Mesenchymal stem cell (in vitro differentiated cells and primary cell): ENCODE measurements at regions not wholly inside any gene's neighbourhood (a gene's known extent, or its start where the extent isn't known, plus 50 kb on each side); places are given as distances from the start of the nearest gene placed in this dataset.
A peak's percentile ranks its signal among the peaks of the same experiment; 100 is the strongest.

Source experiments
- DNase-seq: peaks from one replicate; pipeline ENCODE4 v3.0.0-alpha.2; 2013
- H2AFZ ChIP-seq: one replicate; pipeline ENCODE4 v1.6.1; 2013; ENCODE audit warnings: low read depth, mild to moderate bottlenecking, control low read depth, inconsistent platforms, low read length, moderate library complexity
- H2AK5ac ChIP-seq: 2 replicates; pipeline ENCODE4 v1.6.1; 2013; ENCODE audit warnings: low read length, moderate library complexity, mild to moderate bottlenecking, inconsistent platforms; ENCODE audit not compliant: severe bottlenecking
- H2BK120ac ChIP-seq: one replicate; pipeline ENCODE4 v1.6.1; 2013; ENCODE audit warnings: low read depth, mild to moderate bottlenecking, inconsistent platforms, low read length, moderate library complexity
- H2BK12ac ChIP-seq, 2 experiments: one replicate each; pipeline ENCODE4 v1.6.1; 2013; ENCODE audit warnings: inconsistent platforms in 2 of 2, low read length in 2 of 2, mild to moderate bottlenecking in 2 of 2, moderate library complexity in 2 of 2, control low read depth in 1 of 2
- H2BK15ac ChIP-seq: one replicate; pipeline ENCODE4 v1.6.1; 2013; ENCODE audit warnings: mild to moderate bottlenecking, low read depth, inconsistent platforms; ENCODE audit not compliant: poor library complexity, severe bottlenecking
- H2BK5ac ChIP-seq: 2 replicates; pipeline ENCODE4 v1.6.1; 2013; ENCODE audit warnings: low read depth, mild to moderate bottlenecking, low read length, control low read depth, inconsistent platforms; ENCODE audit not compliant: poor library complexity, severe bottlenecking
- H3K14ac ChIP-seq, 2 experiments: one replicate each; pipeline ENCODE4 v1.6.1; 2013; ENCODE audit warnings: inconsistent platforms in 2 of 2, low read length in 2 of 2, control low read depth in 1 of 2, mild to moderate bottlenecking in 1 of 2, moderate library complexity in 1 of 2
- H3K18ac ChIP-seq, 2 experiments: one replicate each; pipeline ENCODE4 v1.6.1; 2013; ENCODE audit warnings: inconsistent platforms in 2 of 2, low read length in 2 of 2, control low read depth in 1 of 2, low read depth in 1 of 2, mild to moderate bottlenecking in 1 of 2
- H3K23ac ChIP-seq, 2 experiments: one replicate each; pipeline ENCODE4 v1.6.1; 2013; ENCODE audit warnings: inconsistent platforms in 2 of 2, low read length in 2 of 2, mild to moderate bottlenecking in 2 of 2, moderate library complexity in 2 of 2, control low read depth in 1 of 2
- H3K27ac ChIP-seq: 2 replicates; pipeline ENCODE4 v1.5.1; 2013; ENCODE audit warnings: mild to moderate bottlenecking, moderate library complexity, low read length, control low read depth, inconsistent platforms; ENCODE audit not compliant: poor library complexity, severe bottlenecking
- H3K27me3 ChIP-seq, 2 experiments: 2 replicates each; pipeline versions ENCODE4 v1.6.1 to v1.7.0; 2013; ENCODE audit warnings: low read length in 2 of 2, mild to moderate bottlenecking in 2 of 2, moderate library complexity in 2 of 2, control low read depth in 1 of 2, inconsistent platforms in 1 of 2; ENCODE audit not compliant: control insufficient read depth in 1 of 2, insufficient read depth in 1 of 2
- H3K36me3 ChIP-seq, 2 experiments: 2 replicates each; pipeline versions ENCODE4 v1.6.1 to v1.7.0; 2013; ENCODE audit warnings: low read length in 2 of 2, control low read depth in 1 of 2, inconsistent platforms in 1 of 2, low read depth in 1 of 2, mild to moderate bottlenecking in 1 of 2; ENCODE audit not compliant: insufficient read depth in 2 of 2, control insufficient read depth in 1 of 2
- H3K4ac ChIP-seq, 2 experiments: one replicate each; pipeline ENCODE4 v1.6.1; 2013; ENCODE audit warnings: inconsistent platforms in 2 of 2, low read length in 2 of 2, mild to moderate bottlenecking in 2 of 2, moderate library complexity in 2 of 2, control low read depth in 1 of 2, low read depth in 1 of 2
- H3K4me1 ChIP-seq: 2 replicates; pipeline ENCODE4 v1.6.1; 2013; ENCODE audit warnings: low read depth, low read length, control low read depth; ENCODE audit not compliant: control insufficient read depth, insufficient read depth
- H3K4me2 ChIP-seq: 2 replicates; pipeline ENCODE4 v1.6.1; 2013; ENCODE audit warnings: low read length, mild to moderate bottlenecking, inconsistent platforms; ENCODE audit not compliant: poor library complexity, severe bottlenecking
- H3K4me3 ChIP-seq, 2 experiments: 2 replicates each; pipeline versions ENCODE4 v1.5.1 to v1.7.0; 2013; ENCODE audit warnings: low read length in 2 of 2, mild to moderate bottlenecking in 2 of 2, control low read depth in 1 of 2, low read depth in 1 of 2; ENCODE audit not compliant: insufficient read depth in 1 of 2
- H3K79me1 ChIP-seq: replicated peaks from 2 replicates; pipeline ENCODE4 v1.6.1; 2013; ENCODE audit warnings: mild to moderate bottlenecking, control low read depth, low read length, inconsistent platforms; ENCODE audit not compliant: poor library complexity, severe bottlenecking
- H3K9ac ChIP-seq: 2 replicates; pipeline ENCODE4 v1.7.0; 2013; ENCODE audit warnings: mild to moderate bottlenecking, low read length, moderate library complexity
- H3K9me3 ChIP-seq: 2 replicates; pipeline ENCODE4 v1.7.0; 2013; ENCODE audit warnings: mild to moderate bottlenecking, low read length; ENCODE audit not compliant: control insufficient read depth
- H4K8ac ChIP-seq: one replicate; pipeline ENCODE4 v1.6.1; 2013; ENCODE audit warnings: inconsistent platforms, mild to moderate bottlenecking, low read length, moderate library complexity
- H4K91ac ChIP-seq: one replicate; pipeline ENCODE4 v1.6.1; 2013; ENCODE audit warnings: mild to moderate bottlenecking, low read length, inconsistent platforms
- WGBS: methylation state at CpG from one replicate; pipeline ENCODE4 v1.1.7; 2013; ENCODE audit warnings: mixed read lengths; 5-methylcytosine and 5-hydroxymethylcytosine counted together

DNA sequence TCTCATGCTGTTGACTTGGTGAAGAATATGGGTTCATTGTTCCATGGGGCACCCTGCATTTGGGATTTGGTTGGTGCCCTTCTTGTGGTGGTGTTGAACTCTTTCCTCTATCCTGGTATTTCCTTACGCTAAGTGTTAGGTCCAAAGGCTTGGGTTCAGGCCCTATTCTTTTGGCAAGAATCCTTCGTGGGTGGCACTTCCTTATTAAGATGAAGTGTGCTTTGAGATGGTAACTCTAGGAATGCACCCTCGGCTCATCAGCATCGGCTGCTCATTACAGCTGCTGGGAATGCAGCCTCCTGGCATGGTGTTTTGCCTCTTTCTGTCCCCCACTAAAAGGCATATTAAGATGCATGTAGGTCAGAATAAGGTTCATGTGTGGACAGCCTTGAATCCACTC, 380.7 kb downstream of the RPS24 start:
- no peak overlapping the region for H2AFZ ChIP-seq
- no peak overlapping the region for H3K9ac ChIP-seq
- DNase-seq: no peak
- no peak overlapping the region for H2BK12ac ChIP-seq
- H2AK5ac ChIP-seq: no peak overlapping the region
- H3K36me3 ChIP-seq: no peaks in the 10 kb centered on the region
- H2BK5ac ChIP-seq: no peak overlapping the region
- no peaks in the 10 kb centered on the region for H3K9me3 ChIP-seq
- no peak overlapping the region for H3K4me3 ChIP-seq
- H3K27me3 ChIP-seq: no peaks in the 10 kb centered on the region
- H3K4ac ChIP-seq: no peak overlapping the region
- H3K23ac ChIP-seq: no peak overlapping the region
- no peak overlapping the region for H2BK15ac ChIP-seq
- H4K91ac ChIP-seq: no peak overlapping the region
- H3K4me2 ChIP-seq: no peak overlapping the region
- no peak overlapping the region for H2BK120ac ChIP-seq
- 93% methylated on average over 4 of the region's 4 CpGs for WGBS
- no peak overlapping the region for H3K18ac ChIP-seq
- H3K27ac ChIP-seq: no peak overlapping the region
- H3K4me1 ChIP-seq: no peaks in the 10 kb centered on the region
- H4K8ac ChIP-seq: no peak overlapping the region
- H3K14ac ChIP-seq: no peak overlapping the region
- H3K79me1 ChIP-seq: no peaks in the 10 kb centered on the region

DNA sequence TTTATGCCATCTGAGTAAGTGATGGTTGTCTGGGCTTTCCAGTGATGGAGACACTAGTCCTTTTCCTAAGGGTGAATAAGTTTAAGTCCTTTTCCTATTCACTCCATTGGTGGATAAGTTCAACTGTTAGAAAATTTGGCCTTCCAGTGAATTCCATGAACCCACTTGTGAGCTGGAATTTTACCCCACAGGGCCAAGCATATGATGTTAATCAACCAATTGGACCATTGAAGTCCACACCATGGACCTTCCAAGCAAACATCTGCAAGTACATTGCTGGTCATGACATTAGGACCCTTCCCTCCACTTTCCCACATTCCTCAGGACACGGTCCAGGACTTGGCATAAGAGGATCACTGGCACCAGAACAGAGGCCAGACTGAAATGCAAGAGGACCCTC, 381.4 kb downstream of the RPS24 start:
- Histone ChIP-seq H2BK15ac (no peak overlapping the region), H3K27me3 (no peaks in the 10 kb centered on the region), H2AFZ (no peak overlapping the region), H3K36me3 (no peaks in the 10 kb centered on the region), H3K4me3 (no peak overlapping the region), H2BK12ac (no peak overlapping the region), H2AK5ac (no peak overlapping the region), H4K91ac (no peak overlapping the region), H3K23ac (no peak overlapping the region), H3K79me1 (no peaks in the 10 kb centered on the region), H3K4ac (no peak overlapping the region), H3K18ac (no peak overlapping the region), H2BK5ac (no peak overlapping the region), H3K9ac (no peak overlapping the region), H3K4me2 (no peak overlapping the region), H4K8ac (no peak overlapping the region), H3K4me1 (no peaks in the 10 kb centered on the region), H2BK120ac (no peak overlapping the region), H3K9me3 (no peaks in the 10 kb centered on the region), H3K27ac (no peak overlapping the region), H3K14ac (no peak overlapping the region)
- 100% methylated on average over 1 of the region's 1 CpG for WGBS
- no peak for DNase-seq

DNA sequence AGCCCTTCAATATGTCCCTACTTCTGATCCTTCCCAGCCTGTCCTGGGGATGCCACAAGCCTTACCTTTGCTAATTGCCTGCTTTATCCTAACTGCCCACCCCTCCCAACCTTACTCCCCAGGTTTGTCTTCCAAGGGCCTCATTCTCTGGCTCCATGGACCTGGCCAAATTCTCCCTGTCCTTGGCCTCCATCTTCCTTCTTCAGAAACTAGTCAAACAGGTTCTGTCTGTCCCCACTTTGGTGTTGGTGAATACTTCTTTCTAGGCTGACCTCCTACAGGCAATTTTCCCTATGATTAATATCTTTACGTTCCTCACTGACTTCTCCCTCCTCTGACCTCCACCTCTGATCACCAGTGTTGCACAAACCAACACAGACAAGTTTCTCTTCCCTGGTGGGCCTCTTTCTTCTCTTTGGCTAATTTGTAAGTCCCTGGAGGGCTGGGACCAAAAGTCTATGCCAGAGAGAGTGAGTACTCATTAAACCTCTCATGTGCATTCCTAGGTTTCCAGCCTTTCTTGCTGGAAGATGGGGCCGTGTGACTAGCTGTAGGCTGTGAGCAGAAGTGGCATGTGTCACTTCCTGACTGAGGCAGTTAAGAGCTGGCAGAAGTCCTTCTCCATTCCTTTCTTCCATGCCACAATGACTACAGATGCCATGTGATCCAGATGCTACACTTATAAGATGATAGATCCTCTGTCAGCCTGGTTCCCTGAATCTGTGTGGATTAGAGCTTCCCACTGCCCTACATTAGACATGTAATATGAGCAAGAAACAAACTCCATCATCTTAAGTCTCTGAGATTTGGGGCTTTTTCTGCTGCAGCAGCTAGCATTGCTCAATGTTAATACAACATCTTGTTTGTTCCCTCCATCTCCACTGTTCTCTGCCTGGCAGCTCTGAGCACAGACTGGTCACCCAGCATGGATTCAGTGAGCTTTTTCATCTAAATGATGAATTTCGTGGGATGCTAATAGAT, 382.7 kb downstream of the RPS24 start:
- H3K18ac ChIP-seq: no peak overlapping the region
- H2AFZ ChIP-seq: no peak overlapping the region
- H2BK12ac ChIP-seq: no peak overlapping the region
- H3K23ac ChIP-seq: no peak overlapping the region
- H3K9me3 ChIP-seq: no peaks in the 10 kb centered on the region
- WGBS: 60% methylated on average over 3 of the region's 3 CpGs
- H2BK120ac ChIP-seq: no peak overlapping the region
- no peak overlapping the region for H3K27ac ChIP-seq
- H2BK5ac ChIP-seq: no peak overlapping the region
- no peak overlapping the region for H4K8ac ChIP-seq
- no peak overlapping the region for H2BK15ac ChIP-seq
- no peak overlapping the region for H3K4ac ChIP-seq
- H3K14ac ChIP-seq: no peak overlapping the region
- H3K27me3 ChIP-seq: no peaks in the 10 kb centered on the region
- no peak overlapping the region for H4K91ac ChIP-seq
- no peaks in the 10 kb centered on the region for H3K79me1 ChIP-seq
- no peak overlapping the region for H3K4me3 ChIP-seq
- no peaks in the 10 kb centered on the region for H3K4me1 ChIP-seq
- H3K4me2 ChIP-seq: no peak overlapping the region
- H2AK5ac ChIP-seq: no peak overlapping the region
- no peaks in the 10 kb centered on the region for H3K36me3 ChIP-seq
- peak; percentile 59 for DNase-seq
- H3K9ac ChIP-seq: peak overlapping the region; percentile 6

DNA sequence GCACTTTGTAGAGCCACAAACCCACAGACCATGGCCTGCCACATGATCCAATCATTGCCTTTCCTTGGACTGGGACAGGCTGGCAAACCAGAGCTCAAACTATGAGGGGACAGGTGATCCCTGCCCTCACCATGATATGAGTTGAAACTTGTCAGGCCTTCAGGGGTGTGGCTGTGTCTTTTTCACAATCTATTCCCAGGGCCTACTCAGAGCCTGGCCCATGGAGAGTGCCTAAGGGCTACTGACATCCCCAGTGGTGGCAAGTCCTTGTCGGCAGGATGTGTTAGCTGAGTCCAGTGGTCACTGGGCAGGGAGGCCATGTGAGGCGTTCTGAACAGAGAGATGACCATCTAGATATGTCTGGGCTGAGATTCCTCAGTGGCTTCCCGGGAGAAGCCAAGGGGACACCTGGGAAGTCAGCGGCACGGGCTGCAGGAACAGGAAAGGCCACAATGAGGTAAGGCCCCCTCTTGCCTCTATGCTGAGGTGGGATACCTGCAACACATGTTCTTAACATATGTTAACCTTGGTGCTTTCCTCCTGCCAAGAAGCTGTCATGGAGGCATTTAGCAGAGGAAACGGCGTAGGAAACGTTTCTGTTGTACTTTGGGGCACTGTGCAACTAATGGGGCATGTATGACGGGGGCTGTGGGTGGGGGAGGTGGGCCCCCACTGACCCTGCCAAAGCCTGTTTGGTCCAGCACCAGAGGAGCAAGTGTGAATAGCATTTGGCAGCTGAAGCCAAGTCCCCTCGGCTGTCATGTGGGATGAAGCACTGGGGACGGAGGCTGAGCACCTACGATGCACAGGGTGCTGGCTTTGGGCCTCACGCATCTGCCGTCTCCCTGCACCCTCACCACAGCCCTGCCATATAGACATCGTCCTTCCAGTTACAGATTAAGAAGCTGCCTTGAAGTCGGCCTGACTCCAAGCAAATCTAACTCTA, 384.0 kb downstream of the RPS24 start:
- H3K27me3 ChIP-seq: no peaks in the 10 kb centered on the region
- H3K9ac ChIP-seq: no peak overlapping the region
- H3K4me1 ChIP-seq: no peaks in the 10 kb centered on the region
- no peak overlapping the region for H2BK12ac ChIP-seq
- H3K18ac ChIP-seq: no peak overlapping the region
- no peak overlapping the region for H2BK120ac ChIP-seq
- H3K9me3 ChIP-seq: no peaks in the 10 kb centered on the region
- H2BK15ac ChIP-seq: no peak overlapping the region
- H3K23ac ChIP-seq: no peak overlapping the region
- no peak overlapping the region for H2AK5ac ChIP-seq
- H4K91ac ChIP-seq: no peak overlapping the region
- no peak overlapping the region for H3K4me3 ChIP-seq
- H2AFZ ChIP-seq: no peak overlapping the region
- no peak for DNase-seq
- H3K79me1 ChIP-seq: no peaks in the 10 kb centered on the region
- no peak overlapping the region for H3K4me2 ChIP-seq
- H4K8ac ChIP-seq: peak overlapping the region; percentile 33
- no peaks in the 10 kb centered on the region for H3K36me3 ChIP-seq
- H3K27ac ChIP-seq: no peak overlapping the region
- no peak overlapping the region for H3K4ac ChIP-seq
- H3K14ac ChIP-seq: no peak overlapping the region
- WGBS: 94% methylated on average over 16 of the region's 16 CpGs
- H2BK5ac ChIP-seq: no peak overlapping the region
